GM13976 (cell line): ENCODE measurements at regions not wholly inside any gene's neighbourhood (a gene's known extent, or its start where the extent isn't known, plus 50 kb on each side); places are given as distances from the start of the nearest gene placed in this dataset.

Source experiments
- DNase-seq: peaks from one replicate; pipeline ENCODE4 v3.0.0; 2012; ENCODE audit warnings: low spot score
- CTCF ChIP-seq: IDR thresholded peaks from 2 replicates; pipeline ENCODE4 v1.5.1; 2012; ENCODE audit warnings: borderline replicate concordance, mild to moderate bottlenecking; ENCODE audit not compliant: insufficient read depth; ENCODE audit errors: extremely low read depth, missing control alignments, control extremely low read depth
- in situ Hi-C: fragments of 300-500 bp; cut with MboI; formaldehyde crosslinking; loops from one replicate; pipeline ENCODE4 v1.12.0; 2022; ENCODE audit warnings: low sequenced_read_pairs, mixed read lengths, inconsistent platforms; ENCODE audit not compliant: unreplicated experiment

- TF ChIP-seq CTCF: no peak
- in situ Hi-C loops: no loop called here
- no peak for DNase-seq
Observed at GRCh38 chr4:38511702-38512101, 152.3 kb upstream of the KLF3 start.

GRCh38 chr4:38512840-38513239 lies 151.2 kb upstream of the KLF3 start:
- TF ChIP-seq CTCF: no peak
- in situ Hi-C loops: no loop called here
- no peak for DNase-seq

- no peak for DNase-seq
- in situ Hi-C loops: no loop called here
- TF ChIP-seq CTCF: no peak
Observed at GRCh38 chr4:38514465-38515146, 149.4 kb upstream of the KLF3 start.

GRCh38 chr4:38516190-38516589 lies 147.8 kb upstream of the KLF3 start:
- in situ Hi-C loops: no loop called here
- DNase-seq: no peak
- TF ChIP-seq CTCF: no peak

- TF ChIP-seq CTCF: no peak
- in situ Hi-C loops: no loop called here
- DNase-seq: no peak
Observed at GRCh38 chr4:38519666-38520065, 144.3 kb upstream of the KLF3 start.

- in situ Hi-C loops: no loop called here
- DNase-seq: no peak
- TF ChIP-seq CTCF: no peak
Observed at GRCh38 chr4:38523054-38523453, 140.9 kb upstream of the KLF3 start.
